Left ventricle myocardium inferior (tissue), 1 donor: ENCODE measurements at regions not wholly inside any gene's neighbourhood (a gene's known extent, or its start where the extent isn't known, plus 50 kb on each side); places are given as distances from the start of the nearest gene placed in this dataset.

ENCODE experiments used
- DNase-seq: peaks from one replicate; pipeline ENCODE4 v3.0.0-alpha.2; 2020
- H3K27ac ChIP-seq: fragments of 200-600 bp; replicated peaks from 2 replicates; pipeline ENCODE4 v1.8.0; 2021
- H3K27me3 ChIP-seq: fragments of 200-600 bp; 2 replicates; pipeline ENCODE4 v1.8.0; 2021; ENCODE audit warnings: low read depth
- H3K36me3 ChIP-seq: fragments of 200-600 bp; 2 replicates; pipeline ENCODE4 v1.8.0; 2021
- H3K4me1 ChIP-seq: fragments of 200-600 bp; 2 replicates; pipeline ENCODE4 v1.8.0; 2021
- H3K4me3 ChIP-seq: fragments of 200-600 bp; 2 replicates; pipeline ENCODE4 v1.8.0; 2021; ENCODE audit warnings: mild to moderate bottlenecking, moderate library complexity
- H3K9me3 ChIP-seq: fragments of 200-600 bp; replicated peaks from 2 replicates; pipeline ENCODE4 v1.8.0; 2021
- intact Hi-C: fragments of 100-400 bp; cut with micrococcal nuclease; formaldehyde crosslinking; loops from one replicate; pipeline ENCODE4 v1.11.0; 2022
- TF ChIP-seq, protein P1 (sequence below): fragments of 200-600 bp; IDR thresholded peaks from 2 replicates; pipeline ENCODE4 v1.8.0; 2021; ENCODE audit warnings: antibody characterized with exemption, mild to moderate bottlenecking, borderline replicate concordance
- donor health status: DM: no; HTN: yes; CAD: no; lungs with severe emphysema.

DNA sequence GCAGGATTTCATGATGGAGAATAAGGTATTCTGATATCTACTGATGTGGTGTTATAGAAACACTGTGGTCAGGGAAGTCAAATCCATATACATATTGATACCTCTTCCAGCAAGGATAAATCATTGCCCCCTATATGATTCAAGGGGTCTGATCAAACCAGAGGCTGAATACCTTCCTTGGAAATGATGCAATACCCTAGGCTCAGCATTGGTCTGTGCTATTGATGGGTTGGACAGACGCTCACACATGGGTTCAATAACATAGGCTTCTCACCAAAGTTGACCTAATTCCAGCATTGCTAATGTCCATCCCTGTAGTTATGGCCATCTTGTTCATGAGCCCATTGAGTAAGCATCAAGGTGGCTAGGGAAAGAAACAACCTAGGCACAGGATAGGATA lies 257.0 kb upstream of the USP24 start:
- Histone ChIP-seq H3K36me3 (no peaks in the 10 kb centered on the region), H3K27me3 (no peaks in the 10 kb centered on the region), H3K27ac (no peak overlapping the region), H3K4me1 (peaks cover 20% of the 10 kb centered on the region), H3K4me3 (no peak overlapping the region), H3K9me3 (no peaks in the 10 kb centered on the region)
- DNase-seq = no peak
- intact Hi-C loops = no loop called here
- TF ChIP-seq, protein P1, sequence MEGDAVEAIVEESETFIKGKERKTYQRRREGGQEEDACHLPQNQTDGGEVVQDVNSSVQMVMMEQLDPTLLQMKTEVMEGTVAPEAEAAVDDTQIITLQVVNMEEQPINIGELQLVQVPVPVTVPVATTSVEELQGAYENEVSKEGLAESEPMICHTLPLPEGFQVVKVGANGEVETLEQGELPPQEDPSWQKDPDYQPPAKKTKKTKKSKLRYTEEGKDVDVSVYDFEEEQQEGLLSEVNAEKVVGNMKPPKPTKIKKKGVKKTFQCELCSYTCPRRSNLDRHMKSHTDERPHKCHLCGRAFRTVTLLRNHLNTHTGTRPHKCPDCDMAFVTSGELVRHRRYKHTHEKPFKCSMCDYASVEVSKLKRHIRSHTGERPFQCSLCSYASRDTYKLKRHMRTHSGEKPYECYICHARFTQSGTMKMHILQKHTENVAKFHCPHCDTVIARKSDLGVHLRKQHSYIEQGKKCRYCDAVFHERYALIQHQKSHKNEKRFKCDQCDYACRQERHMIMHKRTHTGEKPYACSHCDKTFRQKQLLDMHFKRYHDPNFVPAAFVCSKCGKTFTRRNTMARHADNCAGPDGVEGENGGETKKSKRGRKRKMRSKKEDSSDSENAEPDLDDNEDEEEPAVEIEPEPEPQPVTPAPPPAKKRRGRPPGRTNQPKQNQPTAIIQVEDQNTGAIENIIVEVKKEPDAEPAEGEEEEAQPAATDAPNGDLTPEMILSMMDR = no peak

DNA sequence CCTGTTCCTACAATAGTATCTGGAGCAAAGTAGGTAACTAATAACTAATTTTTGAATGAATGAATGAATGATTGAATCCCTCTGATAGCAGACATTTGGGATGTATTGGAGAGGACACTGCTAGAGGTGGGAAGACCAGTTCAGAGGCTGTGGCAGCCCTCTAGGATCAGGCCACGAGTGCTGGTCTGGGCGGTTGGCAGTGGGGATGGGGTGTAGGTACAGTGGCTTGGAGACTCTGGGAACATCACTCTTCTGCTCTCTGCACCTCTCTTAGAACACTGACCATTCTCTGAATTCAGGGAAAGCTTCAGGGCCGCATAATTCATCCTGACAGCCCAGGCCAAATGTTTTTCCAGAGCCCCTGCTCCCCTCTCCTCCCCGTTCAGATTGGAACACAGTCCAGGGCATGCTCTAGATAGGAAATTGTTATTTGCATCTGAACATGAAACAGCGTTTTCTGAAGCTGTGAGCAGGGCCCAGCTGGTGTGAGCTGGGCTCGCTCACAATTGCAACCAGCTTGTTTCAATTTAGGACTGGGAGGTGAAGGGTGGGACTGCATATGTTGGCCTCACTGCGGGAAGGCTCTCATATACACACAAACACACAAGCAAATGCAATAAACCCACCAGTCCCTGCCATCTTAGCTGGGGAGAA lies 253.1 kb upstream of the USP24 start:
- no peak overlapping the region for H3K27ac ChIP-seq
- TF ChIP-seq, protein P1 = no peak
- no peaks in the 10 kb centered on the region for H3K36me3 ChIP-seq
- DNase-seq = no peak
- no peaks in the 10 kb centered on the region for H3K4me1 ChIP-seq
- no peaks in the 10 kb centered on the region for H3K27me3 ChIP-seq
- no peak overlapping the region for H3K4me3 ChIP-seq
- H3K9me3 ChIP-seq = no peaks in the 10 kb centered on the region
- intact Hi-C loops = no loop called here

DNA sequence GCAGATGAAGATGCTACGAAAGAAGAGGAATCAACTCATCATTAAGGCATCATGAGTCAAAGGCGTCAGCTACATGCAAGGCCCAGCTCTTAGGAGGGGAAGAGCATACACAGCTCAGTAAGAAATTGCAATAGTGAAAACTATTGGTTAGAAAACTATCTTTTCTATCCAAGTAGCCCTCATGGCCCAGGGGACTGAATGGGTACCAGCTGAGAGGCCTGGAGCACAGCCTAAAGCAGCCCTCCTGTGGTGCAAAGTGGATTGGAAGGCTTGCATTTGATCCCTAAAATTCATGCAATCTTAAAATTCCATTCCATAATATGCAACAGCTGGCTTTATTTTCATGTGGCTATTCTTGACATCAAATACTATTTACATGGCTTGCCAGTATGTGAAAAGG lies 251.8 kb upstream of the USP24 start:
- no peak overlapping the region for H3K4me3 ChIP-seq
- H3K4me1 ChIP-seq = no peaks in the 10 kb centered on the region
- H3K27ac ChIP-seq = no peak overlapping the region
- TF ChIP-seq, protein P1 = no peak
- H3K36me3 ChIP-seq = no peaks in the 10 kb centered on the region
- intact Hi-C loops = no loop called here
- H3K27me3 ChIP-seq = no peaks in the 10 kb centered on the region
- H3K9me3 ChIP-seq = no peaks in the 10 kb centered on the region
- DNase-seq = no peak

DNA sequence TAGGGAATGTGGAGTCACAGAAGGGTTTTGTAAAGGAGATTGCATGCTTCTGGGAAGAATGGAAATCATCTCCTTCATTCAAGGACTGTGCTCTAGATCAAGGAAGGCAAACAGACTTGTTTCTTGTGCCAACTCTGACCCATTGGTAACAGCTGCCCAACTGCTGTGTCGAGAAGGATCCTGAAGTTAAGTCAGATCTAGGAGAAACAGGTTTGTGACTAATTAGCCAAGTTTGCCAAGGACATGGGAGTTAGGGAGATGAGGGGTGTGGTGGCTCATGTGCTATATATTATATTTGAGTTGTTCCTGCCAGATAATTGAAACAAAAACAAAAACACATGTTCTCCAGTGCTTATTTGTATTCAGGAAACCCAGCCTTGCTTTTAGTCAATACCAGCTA lies 251.2 kb upstream of the USP24 start:
- Histone ChIP-seq H3K27me3 (no peaks in the 10 kb centered on the region), H3K4me1 (no peaks in the 10 kb centered on the region), H3K4me3 (no peak overlapping the region), H3K36me3 (no peaks in the 10 kb centered on the region), H3K27ac (no peak overlapping the region), H3K9me3 (no peaks in the 10 kb centered on the region)
- DNase-seq = no peak
- TF ChIP-seq, protein P1 = no peak
- intact Hi-C loops = no loop called here

DNA sequence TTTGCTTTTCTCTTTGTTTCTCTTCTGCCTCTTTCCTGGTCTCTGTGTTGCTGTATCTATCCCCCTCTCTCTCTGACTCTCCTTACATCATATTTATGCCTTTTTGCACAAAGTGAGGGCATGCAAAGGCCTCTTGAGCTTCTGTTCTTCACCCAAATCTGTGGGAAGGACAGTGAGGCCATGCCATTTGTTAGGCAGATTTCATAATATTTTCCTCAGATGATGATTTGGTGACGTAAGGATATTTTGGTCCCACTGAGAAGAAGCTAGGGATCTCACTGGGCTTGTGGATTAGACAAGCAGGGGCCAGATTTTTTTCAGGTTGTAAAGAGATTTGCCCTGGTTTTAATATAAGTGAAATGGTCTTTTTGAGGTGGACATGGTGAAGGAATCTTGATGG lies 249.4 kb upstream of the USP24 start:
- H3K27ac ChIP-seq = no peak overlapping the region
- intact Hi-C loops = no loop called here

More for the DNA sequence above, 249.4 kb upstream of the USP24 start:
- H3K4me3 ChIP-seq = no peak overlapping the region
- no peaks in the 10 kb centered on the region for H3K36me3 ChIP-seq
- no peaks in the 10 kb centered on the region for H3K9me3 ChIP-seq
- no peak for DNase-seq
- no peaks in the 10 kb centered on the region for H3K27me3 ChIP-seq
- TF ChIP-seq, protein P1 = no peak
- no peaks in the 10 kb centered on the region for H3K4me1 ChIP-seq
